ENCODE measurements at regions not wholly inside any gene's neighbourhood (a gene's known extent, or its start where the extent isn't known, plus 50 kb on each side); places are given as distances from the start of the nearest gene placed in this dataset.

- ChIA-PET CTCF (interaction anchor here (1.1 to 1.2 kb wide), 2 partner anchors 12 to 94 kb away, joined by 3 to 4 read pairs; no protein-coding TSS in a partner anchor), POLR2A (no interaction called here)
- Mint-ChIP-seq H3K4me1 (0 out of 2 replicates have a peak, but pooled peaks cover 2% of the 10 kb centered on the region), H3K36me3 (peaks cover 7% of the 10 kb centered on the region), H3K4me3 (no peak overlapping the region), H3K27ac (no peak overlapping the region), H3K27me3 (ENCODE audit: low read depth) (no peaks in the 10 kb centered on the region; the same call in 1 of the 2 replicates), H3K9me3 (peaks cover 16% of the 10 kb centered on the region)
- DNase-seq (ENCODE audit: low spot score) (no peak), ATAC-seq (no peak)
- no peak for TF ChIP-seq RORB (CRISPR knock-in tag; IDR thresholded peaks at IDR 0.05)
- TF ChIP-seq ZNF263 (CRISPR knock-in tag; IDR thresholded peaks at IDR 0.05; ENCODE audit: low read depth) = no peak
- TF ChIP-seq NR3C1 (CRISPR knock-in tag; conservative IDR thresholded peaks at IDR 0.05; ENCODE audit: low read depth) = no peak
- no peak for TF ChIP-seq FOXK1 (CRISPR knock-in tag; IDR thresholded peaks at IDR 0.05)
- no peak for TF ChIP-seq FOXP1 (CRISPR knock-in tag; IDR thresholded peaks at IDR 0.05; ENCODE audit: borderline replicate concordance)
- no peak for TF ChIP-seq ARID4B (CRISPR knock-in tag; IDR thresholded peaks at IDR 0.05; ENCODE audit: borderline replicate concordance)
- TF ChIP-seq ZNF512 (CRISPR knock-in tag; IDR thresholded peaks at IDR 0.05; ENCODE audit: borderline replicate concordance) = no peak
- TF ChIP-seq E2F1 (CRISPR knock-in tag; IDR thresholded peaks at IDR 0.05) = no peak
- TF ChIP-seq CDX4 (CRISPR knock-in tag; IDR thresholded peaks at IDR 0.05; ENCODE audit: borderline replicate concordance) = no peak
These were observed 158.7 kb upstream of the UBE3A start for GRCh38 chr15:25597571-25597970.

GRCh38 chr15:25596644-25597562, 158.1 kb upstream of the UBE3A start:
- TF ChIP-seq ZNF263 (CRISPR knock-in tag; IDR thresholded peaks at IDR 0.05; ENCODE audit: low read depth) (no peak), ZNF121 (CRISPR knock-in tag; IDR thresholded peaks at IDR 0.05) (no peak), ETV6 (CRISPR knock-in tag; IDR thresholded peaks at IDR 0.05) (no peak), USF2 (CRISPR knock-in tag; IDR thresholded peaks at IDR 0.05) (no peak), TCF7 (CRISPR knock-in tag; IDR thresholded peaks at IDR 0.05; ENCODE audit: low read depth) (no peak), FOXK1 (CRISPR knock-in tag; IDR thresholded peaks at IDR 0.05) (no peak), ZNF138 (CRISPR knock-in tag; conservative IDR thresholded peaks at IDR 0.05) (no peak), HMGA2 (CRISPR knock-in tag; IDR thresholded peaks at IDR 0.05) (no peak), ZNF671 (CRISPR knock-in tag; IDR thresholded peaks at IDR 0.05) (no peak)
- H3K27ac Mint-ChIP-seq = no peak overlapping the region
- DNase-seq (ENCODE audit: low spot score) = no peak
- H3K36me3 Mint-ChIP-seq = peaks cover 12% of the 10 kb centered on the region
- H3K4me3 Mint-ChIP-seq = no peak overlapping the region
- ChIA-PET CTCF (interaction anchor here (1.1 to 1.2 kb wide), 2 partner anchors 13 to 95 kb away, joined by 3 to 4 read pairs; no protein-coding TSS in a partner anchor), POLR2A (no interaction called here)
- H3K27me3 Mint-ChIP-seq (ENCODE audit: low read depth) = no peaks in the 10 kb centered on the region; the same call in 1 of the 2 replicates
- 0 out of 2 replicates have a peak, but pooled peaks cover 2% of the 10 kb centered on the region for H3K4me1 Mint-ChIP-seq
- ATAC-seq = no peak
- H3K9me3 Mint-ChIP-seq = peaks cover 22% of the 10 kb centered on the region
